Heart right ventricle (tissue), 16 donors: ENCODE measurements at regions not wholly inside any gene's neighbourhood (a gene's known extent, or its start where the extent isn't known, plus 50 kb on each side); places are given as distances from the start of the nearest gene placed in this dataset.
"Not testable (repeated sequence)": the region's sequence is repeated elsewhere in the genome, so short reads cannot be mapped to it uniquely, and the experiment has no call there.

Experiments used
- ATAC-seq, 8 donors: fragments of 200-7000 bp; cut with Tn5 transposase; one replicate each; pipeline ENCODE4 v1.9.1; 2020; ENCODE audit warnings: mild to moderate bottlenecking in 8 of 8, moderate library complexity in 8 of 8, moderate number of reproducible peaks in 1 of 8
- DNase-seq, 2 donors: peaks; one replicate each; pipeline ENCODE4 v3.0.0-alpha.2; 2020
- H3K27ac ChIP-seq, 10 donors: fragments of 200-600 bp; sonication (generic) in 2 of 10; one replicate each; pipeline versions ENCODE4 v1.5.0 to v1.8.0; 2020 to 2022; ENCODE audit warnings: mild to moderate bottlenecking in 3 of 10
- H3K27me3 ChIP-seq, 7 donors: fragments of 200-600 bp; one replicate each; pipeline ENCODE4 v1.8.0; 2021 to 2022; ENCODE audit warnings: mild to moderate bottlenecking in 2 of 7
- H3K36me3 ChIP-seq, 9 donors: fragments of 200-600 bp; sonication (generic) in 1 of 9; one replicate each; pipeline versions ENCODE4 v1.5.0 to v1.8.0; 2020 to 2022; ENCODE audit warnings: mild to moderate bottlenecking in 2 of 9
- H3K4me1 ChIP-seq, 9 donors: fragments of 200-600 bp; sonication (generic) in 1 of 9; one replicate each; pipeline versions ENCODE4 v1.5.0 to v1.8.0; 2020 to 2022; ENCODE audit warnings: mild to moderate bottlenecking in 4 of 9
- H3K4me3 ChIP-seq, 10 donors: fragments of 200-600 bp; sonication (generic) in 2 of 10; one replicate each; pipeline versions ENCODE4 v1.5.0 to v1.8.0; 2020 to 2022; ENCODE audit warnings: mild to moderate bottlenecking in 7 of 10, moderate library complexity in 2 of 10
- H3K9me3 ChIP-seq, 11 donors: fragments of 200-600 bp in 10 of 11; sonication (generic) in 2 of 11; one replicate each; pipeline versions ENCODE4 v1.5.0 to v1.8.0; 2013 to 2022; ENCODE audit warnings: mild to moderate bottlenecking in 2 of 11, control low read depth in 1 of 11, moderate library complexity in 1 of 11
- WGBS, 2 donors: extraction: QIAGEN DNeasy Blood & Tissue Kit; methylation state at CpG; one replicate each; pipeline ENCODE4 v1.1.7; 2013; ENCODE audit warnings: inconsistent platforms in 1 of 2; 5-methylcytosine and 5-hydroxymethylcytosine counted together
- intact Hi-C, 10 donors: fragments of 100-400 bp; cut with DNase I; formaldehyde crosslinking; loops; one replicate each; pipeline versions ENCODE4 v1.11.1 to v1.14.2; 2022
- TF ChIP-seq, protein P1 (sequence below), 9 donors: fragments of 200-600 bp; sonication (generic) in 2 of 9; IDR thresholded peaks; one replicate each; pipeline versions ENCODE4 v1.5.0 to v1.8.0; 2021 to 2022; ENCODE audit warnings: antibody characterized with exemption in 9 of 9, mild to moderate bottlenecking in 5 of 9, moderate library complexity in 1 of 9
- donor health status: Arrhythmogenic right ventricular cardiomyopathy.
- donor health status: ischemic (EF 13 %, LVEDD 7.1; RV severe dilation, severe dysfunction).
- donor health status: healthy with polysubstance abuse.
- donor health status: DM: no; HTN: yes; CAD: no.
- donor health status: DM: no; HTN: no; CAD: no.
- donor health status: ischemic (EF 25% LVEDD 6.9; RV normal size, moderate dysfunction).
- donor health status: ischemic (EF 25% LVEDD 5.7; RV mildly dilated, moderate dysfunction).
- donor health status: healthy.
- donor health status: DM: yes; HTN: yes; CAD: no.
- donor health status: Ischemic cardiomyopathy.
- donor health status: ischemic (EF 35%, LVEDD 5.7; RV mildly dilated, moderate dysfunction).
- donor health status: nonischemic (EF 11% LVEDD 7.7; RV severe dilation, severe dysfunction).
- donor health status: DM: yes; HTN: yes; CAD: no.
- donor health status: PGD.
- donor health status: ischemic (EF 29% LVEDD 5.4; RV normal size, mild dysfunction).
- donor health status: nonischemic (EF 23%, LVEDD 6.1; RV moderate dilation, normal function).

DNA sequence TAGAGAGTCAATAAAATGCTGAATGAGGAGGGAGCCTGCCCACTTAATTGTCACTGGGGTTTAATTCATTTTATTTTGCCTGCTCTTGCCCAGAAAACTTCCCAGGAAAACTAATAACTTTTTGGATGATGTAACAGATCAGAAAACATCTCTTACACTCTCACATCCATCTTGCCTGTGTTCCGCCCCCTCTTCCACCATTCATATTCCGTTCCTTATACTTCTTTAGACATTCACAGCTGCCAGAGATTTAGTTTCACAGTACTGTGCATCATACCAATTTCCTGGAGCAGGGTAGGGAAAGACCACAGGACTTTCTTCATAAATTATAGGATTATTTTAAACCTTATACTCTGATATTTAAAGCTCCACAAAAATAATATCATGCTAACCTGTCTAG lies 776.1 kb upstream of the SOX11 start:
- H3K36me3 ChIP-seq, result no peaks in the 10 kb centered on the region
- peaks cover 0 to 4% (median 0%) of the 10 kb centered on the region in 11 donors for H3K9me3 ChIP-seq
- intact Hi-C loops, result no loop called here
- H3K27me3 ChIP-seq, result peaks cover 0 to 6% (median 0%) of the 10 kb centered on the region in 7 donors
- ATAC-seq, result no peak
- no peak for DNase-seq
- no peak overlapping the region for H3K27ac ChIP-seq
- H3K4me1 ChIP-seq, result no peaks in the 10 kb centered on the region
- WGBS, 2 donors, result 45 to 49% methylated on average over 2 of the region's 2 CpGs
- H3K4me3 ChIP-seq, result no peak overlapping the region
- TF ChIP-seq, protein P1, sequence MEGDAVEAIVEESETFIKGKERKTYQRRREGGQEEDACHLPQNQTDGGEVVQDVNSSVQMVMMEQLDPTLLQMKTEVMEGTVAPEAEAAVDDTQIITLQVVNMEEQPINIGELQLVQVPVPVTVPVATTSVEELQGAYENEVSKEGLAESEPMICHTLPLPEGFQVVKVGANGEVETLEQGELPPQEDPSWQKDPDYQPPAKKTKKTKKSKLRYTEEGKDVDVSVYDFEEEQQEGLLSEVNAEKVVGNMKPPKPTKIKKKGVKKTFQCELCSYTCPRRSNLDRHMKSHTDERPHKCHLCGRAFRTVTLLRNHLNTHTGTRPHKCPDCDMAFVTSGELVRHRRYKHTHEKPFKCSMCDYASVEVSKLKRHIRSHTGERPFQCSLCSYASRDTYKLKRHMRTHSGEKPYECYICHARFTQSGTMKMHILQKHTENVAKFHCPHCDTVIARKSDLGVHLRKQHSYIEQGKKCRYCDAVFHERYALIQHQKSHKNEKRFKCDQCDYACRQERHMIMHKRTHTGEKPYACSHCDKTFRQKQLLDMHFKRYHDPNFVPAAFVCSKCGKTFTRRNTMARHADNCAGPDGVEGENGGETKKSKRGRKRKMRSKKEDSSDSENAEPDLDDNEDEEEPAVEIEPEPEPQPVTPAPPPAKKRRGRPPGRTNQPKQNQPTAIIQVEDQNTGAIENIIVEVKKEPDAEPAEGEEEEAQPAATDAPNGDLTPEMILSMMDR (IDR thresholded peaks at IDR 0.05), result no peak

DNA sequence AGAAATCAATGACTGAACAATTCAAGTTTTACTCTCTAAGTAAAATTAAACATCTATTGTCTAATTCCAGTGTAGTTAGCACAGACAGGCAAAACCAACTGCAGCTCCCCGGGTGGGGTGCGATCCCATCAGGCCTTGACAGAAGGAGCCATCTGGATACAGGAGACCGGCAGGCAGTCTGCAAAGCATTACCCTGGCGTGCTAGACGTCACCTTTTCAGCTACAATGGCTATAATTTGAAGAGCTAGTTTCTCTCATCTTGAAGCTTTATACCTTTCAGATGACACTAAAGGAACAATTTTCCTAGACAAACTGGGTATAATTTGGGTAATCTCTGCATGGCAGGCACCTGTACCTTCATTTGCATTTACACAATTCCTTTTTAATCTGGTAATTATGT lies 761.5 kb upstream of the SOX11 start:
- TF ChIP-seq, protein P1 (IDR thresholded peaks at IDR 0.05), result no peak
- ATAC-seq (no peak), DNase-seq (no peak)
- H3K27me3 ChIP-seq, result peaks cover 0 to 7% (median 0%) of the 10 kb centered on the region in 7 donors
- H3K9me3 ChIP-seq, result peaks cover 0 to 5% (median 0%) of the 10 kb centered on the region in 11 donors
- intact Hi-C loops, result no loop called here
- no peaks in the 10 kb centered on the region for H3K4me1 ChIP-seq
- 76 to 85% methylated on average over 5 of the region's 5 CpGs for WGBS, 2 donors
- H3K4me3 ChIP-seq, result no peak overlapping the region
- H3K36me3 ChIP-seq, result no peaks in the 10 kb centered on the region
- no peak overlapping the region for H3K27ac ChIP-seq

DNA sequence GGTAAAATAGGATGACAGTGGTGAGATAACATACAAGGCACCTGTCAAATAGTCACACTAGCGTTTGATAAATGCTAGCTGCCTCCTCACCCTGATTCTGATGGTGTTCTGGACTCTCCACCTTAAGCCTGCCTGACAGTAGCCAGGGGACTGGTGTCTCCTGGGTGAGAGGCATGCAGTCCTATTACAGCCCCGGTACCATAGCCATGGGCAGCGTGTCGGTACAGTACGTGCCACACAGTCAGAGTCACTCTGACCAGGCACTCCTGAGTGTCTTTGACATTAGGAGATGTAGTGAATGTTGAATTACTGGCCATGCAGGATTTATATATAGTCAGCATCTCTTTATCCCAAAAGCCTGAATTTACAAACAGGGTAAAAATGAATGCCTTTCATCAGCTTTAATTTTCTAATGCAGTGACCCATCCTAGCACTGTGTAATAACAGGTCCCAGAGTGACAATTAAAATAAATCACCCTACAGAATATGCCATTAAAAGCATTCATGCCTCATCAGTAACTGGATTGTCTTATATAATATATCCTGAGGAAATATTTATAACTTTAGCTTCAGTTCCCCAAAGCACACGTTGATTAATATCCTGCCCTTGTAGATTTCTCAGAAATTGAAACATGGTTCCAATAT lies 760.3 kb upstream of the SOX11 start:
- TF ChIP-seq, protein P1 (IDR thresholded peaks at IDR 0.05), result no peak
- no peak for DNase-seq
- Histone ChIP-seq H3K9me3 (peaks cover 0 to 9% (median 0%) of the 10 kb centered on the region in 11 donors), H3K4me3 (no peak overlapping the region), H3K4me1 (no peaks in the 10 kb centered on the region), H3K27me3 (peaks cover 0 to 7% (median 0%) of the 10 kb centered on the region in 7 donors), H3K27ac (no peak overlapping the region), H3K36me3 (no peaks in the 10 kb centered on the region)
- 75 to 79% methylated on average over 6 of the region's 6 CpGs for WGBS, 2 donors
- no peak for ATAC-seq
- intact Hi-C loops, result no loop called here

DNA sequence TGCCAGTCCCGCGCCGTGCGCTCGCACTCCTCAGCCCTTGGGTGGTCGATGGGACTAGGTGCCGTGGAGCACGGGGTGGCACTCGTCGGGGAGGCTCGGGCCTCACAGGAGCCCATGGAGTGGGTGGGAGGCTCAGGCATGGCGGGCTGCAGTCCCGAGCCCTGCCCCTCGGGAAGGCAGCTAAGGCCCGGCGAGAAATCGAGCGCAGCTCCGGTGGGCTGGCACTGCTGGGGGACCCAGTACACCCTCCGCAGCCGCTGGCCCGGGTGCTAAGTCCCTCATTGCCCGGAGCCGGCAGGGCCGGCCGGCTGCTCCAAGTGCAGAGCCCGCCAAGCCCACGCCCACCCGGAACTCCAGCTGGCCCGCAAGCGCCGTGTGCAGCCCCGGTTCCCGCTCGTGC lies 756.9 kb upstream of the SOX11 start:
- DNase-seq, H3K27me3 ChIP-seq, H3K4me1 ChIP-seq, H3K36me3 ChIP-seq, ATAC-seq, H3K27ac ChIP-seq, H3K4me3 ChIP-seq, intact Hi-C loops: not testable (repeated sequence)
- 95 to 98% methylated on average over 28 to 35 of the region's 35 CpGs for WGBS, 2 donors
- peaks cover 0 to 16% (median 0%) of the 10 kb centered on the region in 11 donors for H3K9me3 ChIP-seq

DNA sequence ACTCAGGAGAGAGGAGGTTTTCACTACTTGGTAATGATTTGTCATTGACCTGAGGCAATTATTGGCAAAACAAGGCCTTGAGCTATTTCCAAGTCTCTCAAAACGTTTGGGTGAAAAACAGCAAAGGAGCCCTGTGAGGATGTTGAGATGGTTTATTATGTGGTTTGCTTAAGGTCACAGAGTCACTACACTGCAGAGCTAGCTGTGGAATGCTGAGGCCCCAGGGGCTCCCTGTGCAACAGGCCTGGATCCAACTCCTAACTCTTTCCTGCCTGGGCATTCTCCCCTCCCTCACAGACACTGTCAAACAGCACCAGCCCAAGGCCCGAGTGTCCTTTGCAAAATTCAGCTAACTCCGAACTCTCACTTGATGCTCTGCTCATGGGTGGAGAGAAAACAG lies 754.6 kb upstream of the SOX11 start:
- H3K27ac ChIP-seq, result no peak overlapping the region
- no peaks in the 10 kb centered on the region for H3K27me3 ChIP-seq
- WGBS, 2 donors, result 32 to 37% methylated on average over 3 of the region's 3 CpGs
- intact Hi-C loops, result no loop called here
- ATAC-seq, result no peak
- H3K36me3 ChIP-seq, result no peaks in the 10 kb centered on the region
- H3K4me1 ChIP-seq, result no peaks in the 10 kb centered on the region
- TF ChIP-seq, protein P1 (IDR thresholded peaks at IDR 0.05), result no peak
- peaks cover 0 to 23% (median 0%) of the 10 kb centered on the region in 11 donors for H3K9me3 ChIP-seq
- no peak for DNase-seq
- no peak overlapping the region for H3K4me3 ChIP-seq
